Natural killer cell treated with Interleukin-12 subunit alpha and Interleukin-12 subunit beta and Interleukin-15 and Interleukin-18, amount 100 ng/mL, for 72 hours (primary cell): ENCODE measurements at regions not wholly inside any gene's neighbourhood (a gene's known extent, or its start where the extent isn't known, plus 50 kb on each side); places are given as distances from the start of the nearest gene placed in this dataset.
"Not testable (repeated sequence)": the region's sequence is repeated elsewhere in the genome, so short reads cannot be mapped to it uniquely, and the experiment has no call there.

Experiments
- ATAC-seq, 2 donors: fragments of 150-1000 bp; cut with Tn5 transposase in 1 of 2; sonication (Bioruptor Pico), chemical (Tn5 transposase) in 1 of 2; 2 replicates each; pipeline ENCODE4 v1.10.0; 2021
- DNase-seq: peaks from one replicate; pipeline ENCODE4 v3.0.0; 2022; ENCODE audit warnings: low spot score
- H3K27ac Mint-ChIP-seq, 2 donors: 1 replicate in 1 of 2; 2 replicates in 1 of 2; pipeline ENCODE4 v1.8.0; 2022; ENCODE audit warnings: mixed read lengths in 2 of 2, mild to moderate bottlenecking in 1 of 2, moderate library complexity in 1 of 2
- H3K27me3 Mint-ChIP-seq, 2 donors: 1 replicate in 1 of 2; 2 replicates in 1 of 2; pipeline ENCODE4 v1.8.0; 2022; ENCODE audit warnings: mixed read lengths in 2 of 2
- H3K36me3 Mint-ChIP-seq: one replicate; pipeline ENCODE4 v1.8.0; 2022; ENCODE audit warnings: mixed read lengths
- H3K4me1 Mint-ChIP-seq, 2 donors: 1 replicate in 1 of 2; 2 replicates in 1 of 2; pipeline ENCODE4 v1.8.0; 2022; ENCODE audit warnings: low read depth in 2 of 2, mixed read lengths in 2 of 2, mild to moderate bottlenecking in 1 of 2
- H3K4me3 Mint-ChIP-seq: one replicate; pipeline ENCODE4 v1.8.0; 2022; ENCODE audit warnings: mixed read lengths
- H3K9me3 Mint-ChIP-seq: 2 replicates; pipeline ENCODE4 v1.8.0; 2022; ENCODE audit warnings: mixed read lengths

DNA sequence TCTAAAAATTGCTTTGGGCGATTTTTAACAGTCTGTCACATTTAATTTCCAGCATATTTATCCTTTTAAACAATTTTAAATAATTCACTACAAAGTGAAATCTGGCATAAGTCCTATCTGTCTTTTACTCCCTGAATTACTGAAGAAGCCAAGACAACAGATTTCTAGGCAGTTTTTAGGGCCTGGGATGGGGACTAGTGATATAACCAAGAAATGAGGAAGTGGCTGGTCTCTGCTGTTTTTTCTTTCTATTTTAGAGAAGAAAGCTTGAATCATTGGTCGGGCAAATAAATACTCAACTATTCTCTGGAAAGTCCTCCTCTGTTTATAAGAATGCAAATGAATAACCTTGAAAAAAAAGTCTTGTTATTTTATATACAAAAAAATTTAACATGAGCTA lies 79.7 kb upstream of the SSBP2 start:
- H3K9me3 Mint-ChIP-seq, result no peaks in the 10 kb centered on the region
- no peak overlapping the region for H3K27ac Mint-ChIP-seq

DNA sequence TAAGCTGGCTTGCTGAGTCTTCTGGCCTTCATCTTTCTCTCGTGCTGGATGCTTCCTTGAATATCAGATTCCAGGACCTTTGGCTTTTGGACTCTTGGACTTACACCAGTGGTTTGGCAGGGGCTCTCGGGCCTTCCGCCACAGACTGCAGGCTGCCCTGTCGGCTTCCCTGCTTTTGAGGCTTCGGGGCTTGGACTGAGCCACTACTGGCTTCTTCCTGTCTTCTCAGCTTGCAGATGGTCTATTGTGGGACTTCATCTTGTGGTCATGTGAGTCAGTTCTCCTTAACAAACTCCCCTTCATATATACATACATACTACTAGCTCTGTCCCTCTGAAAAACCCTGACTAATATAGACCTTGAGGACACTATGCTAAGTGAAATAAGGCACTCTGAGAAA lies 78.3 kb upstream of the SSBP2 start:
- no peak for ATAC-seq
- Mint-ChIP-seq H3K36me3 (no peaks in the 10 kb centered on the region), H3K27ac (no peak overlapping the region), H3K27me3 (peaks cover 3 to 6% of the 10 kb centered on the region in 2 donors), H3K9me3 (no peaks in the 10 kb centered on the region), H3K4me3 (no peak overlapping the region), H3K4me1 (no peaks in the 10 kb centered on the region)
- DNase-seq, result no peak

More for the DNA sequence above, 79.7 kb upstream of the SSBP2 start:
- no peaks in the 10 kb centered on the region for H3K4me1 Mint-ChIP-seq
- H3K4me3 Mint-ChIP-seq, result no peak overlapping the region
- H3K36me3 Mint-ChIP-seq, result no peaks in the 10 kb centered on the region
- ATAC-seq (no peak), DNase-seq (no peak)
- peaks cover 3 to 9% of the 10 kb centered on the region in 2 donors for H3K27me3 Mint-ChIP-seq

GRCh38 chr5:81827500-81827899 lies 76.6 kb upstream of the SSBP2 start:
- Mint-ChIP-seq H3K27me3 (no peaks in the 10 kb centered on the region), H3K9me3 (no peaks in the 10 kb centered on the region), H3K36me3 (no peaks in the 10 kb centered on the region), H3K27ac (no peak overlapping the region), H3K4me3 (no peak overlapping the region), H3K4me1 (no peaks in the 10 kb centered on the region)
- no peak for ATAC-seq
- no peak for DNase-seq

GRCh38 chr5:81826128-81826527 lies 75.2 kb upstream of the SSBP2 start:
- ATAC-seq (no peak), DNase-seq (no peak)
- no peaks in the 10 kb centered on the region for H3K36me3 Mint-ChIP-seq
- H3K27ac Mint-ChIP-seq, result no peak overlapping the region
- H3K4me3 Mint-ChIP-seq, result no peak overlapping the region
- no peaks in the 10 kb centered on the region for H3K4me1 Mint-ChIP-seq
- H3K27me3 Mint-ChIP-seq, result no peaks in the 10 kb centered on the region
- no peaks in the 10 kb centered on the region for H3K9me3 Mint-ChIP-seq

GRCh38 chr5:81825237-81825636 lies 74.3 kb upstream of the SSBP2 start:
- Mint-ChIP-seq H3K27ac (no peak overlapping the region), H3K4me3 (no peak overlapping the region), H3K9me3 (no peaks in the 10 kb centered on the region), H3K36me3 (no peaks in the 10 kb centered on the region), H3K27me3 (no peaks in the 10 kb centered on the region), H3K4me1 (peaks cover 2 to 3% of the 10 kb centered on the region in 2 donors)
- ATAC-seq (no peak), DNase-seq (no peak)

GRCh38 chr5:81823736-81824135 lies 72.8 kb upstream of the SSBP2 start:
- H3K4me3 Mint-ChIP-seq, H3K36me3 Mint-ChIP-seq, DNase-seq, H3K27ac Mint-ChIP-seq, ATAC-seq, H3K9me3 Mint-ChIP-seq, H3K27me3 Mint-ChIP-seq: not testable (repeated sequence)
- peaks cover 10 to 18% of the 10 kb centered on the region in 2 donors for H3K4me1 Mint-ChIP-seq

- Mint-ChIP-seq H3K9me3 (no peaks in the 10 kb centered on the region), H3K27me3 (no peaks in the 10 kb centered on the region), H3K36me3 (no peaks in the 10 kb centered on the region), H3K27ac (peak overlapping the region in 1 of 2 donors; percentile 30), H3K4me3 (no peak overlapping the region), H3K4me1 (peaks cover 22 to 27% of the 10 kb centered on the region in 2 donors)
- no peak for ATAC-seq
- DNase-seq, result no peak
These were observed 70.0 kb upstream of the SSBP2 start for GRCh38 chr5:81820863-81821262.

DNA sequence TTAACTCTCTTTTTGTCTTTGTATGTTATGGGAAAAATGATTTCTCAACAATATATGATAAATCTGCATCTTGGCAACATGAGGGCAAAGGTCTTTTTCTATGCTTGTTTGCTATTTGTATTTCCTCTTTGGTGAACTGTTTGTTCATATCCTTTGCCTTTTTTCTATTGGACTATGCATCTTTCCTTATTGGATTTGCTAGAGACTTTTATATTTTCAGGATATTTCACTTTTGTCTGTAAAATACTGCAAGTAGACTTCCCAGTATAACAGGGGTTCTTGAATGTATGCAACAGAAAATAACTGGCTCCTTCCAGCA lies 69.4 kb upstream of the SSBP2 start:
- Mint-ChIP-seq H3K9me3 (no peaks in the 10 kb centered on the region), H3K27ac (peak overlapping the region in 1 of 2 donors; percentile 30)
- no peak for DNase-seq

GRCh38 chr5:81819556-81820317 lies 68.8 kb upstream of the SSBP2 start:
- Mint-ChIP-seq H3K9me3 (no peaks in the 10 kb centered on the region), H3K27me3 (peaks cover 0 to 2% of the 10 kb centered on the region in 2 donors), H3K4me1 (peaks cover 22 to 27% of the 10 kb centered on the region in 2 donors), H3K36me3 (no peaks in the 10 kb centered on the region), H3K27ac (peak overlapping the region in 1 of 2 donors; percentile 30), H3K4me3 (no peak overlapping the region)
- DNase-seq (no peak), ATAC-seq (no peak)

More for the DNA sequence above, 69.4 kb upstream of the SSBP2 start:
- Mint-ChIP-seq H3K4me1 (peaks cover 22 to 27% of the 10 kb centered on the region in 2 donors), H3K27me3 (no peaks in the 10 kb centered on the region), H3K36me3 (no peaks in the 10 kb centered on the region), H3K4me3 (no peak overlapping the region)
- no peak for ATAC-seq

GRCh38 chr5:81817980-81818379 lies 67.1 kb upstream of the SSBP2 start:
- Mint-ChIP-seq H3K4me3 (peak overlapping the region; percentile 13), H3K4me1 (peaks cover 22 to 27% of the 10 kb centered on the region in 2 donors), H3K36me3 (no peaks in the 10 kb centered on the region), H3K27me3 (peaks cover 6 to 18% of the 10 kb centered on the region in 2 donors), H3K27ac (peak overlapping the region in 1 of 2 donors; percentile 51), H3K9me3 (no peaks in the 10 kb centered on the region)
- ATAC-seq, result peak; percentile 36 to 44
- DNase-seq, result no peak

- no peak for DNase-seq
- peaks cover 6 to 18% of the 10 kb centered on the region in 2 donors for H3K27me3 Mint-ChIP-seq
- no peak overlapping the region for H3K4me3 Mint-ChIP-seq
- H3K9me3 Mint-ChIP-seq, result no peaks in the 10 kb centered on the region
- H3K4me1 Mint-ChIP-seq, result peaks cover 22 to 27% of the 10 kb centered on the region in 2 donors
- H3K36me3 Mint-ChIP-seq, result no peaks in the 10 kb centered on the region
- no peak for ATAC-seq
- H3K27ac Mint-ChIP-seq, result peak overlapping the region; percentile 31 to 51
These were observed 66.2 kb upstream of the SSBP2 start for GRCh38 chr5:81817086-81817485.

DNA sequence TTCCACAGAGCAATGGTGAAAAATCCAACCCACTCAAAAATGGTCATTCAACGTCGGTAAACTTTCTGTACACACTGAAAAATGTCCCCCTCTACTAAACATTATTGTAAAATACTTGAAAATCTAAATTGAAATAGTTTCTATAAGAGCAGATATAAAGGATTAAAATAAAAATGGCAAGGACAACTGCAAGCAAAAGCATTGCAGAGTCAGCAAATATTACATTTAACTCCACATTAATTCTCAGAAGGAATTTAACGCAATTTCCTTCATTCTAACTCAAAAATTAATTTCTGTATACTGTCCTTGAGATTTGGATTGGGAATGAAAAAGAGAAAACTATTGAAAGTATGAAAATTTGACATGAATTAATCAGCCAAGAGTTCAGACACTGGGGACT lies 64.4 kb upstream of the SSBP2 start:
- no peak for ATAC-seq
- H3K36me3 Mint-ChIP-seq, result no peaks in the 10 kb centered on the region

GRCh38 chr5:81808106-81808505 lies 57.2 kb upstream of the SSBP2 start:
- Mint-ChIP-seq H3K36me3 (peaks cover 6% of the 10 kb centered on the region), H3K27ac (no peak overlapping the region), H3K9me3 (peaks cover 5% of the 10 kb centered on the region), H3K4me3 (no peak overlapping the region), H3K4me1 (peaks cover 0 to 5% of the 10 kb centered on the region in 2 donors), H3K27me3 (peaks cover 5 to 12% of the 10 kb centered on the region in 2 donors)
- DNase-seq (no peak), ATAC-seq (no peak)

More for the DNA sequence above, 64.4 kb upstream of the SSBP2 start:
- H3K4me1 Mint-ChIP-seq, result peaks cover 21 to 25% of the 10 kb centered on the region in 2 donors
- H3K4me3 Mint-ChIP-seq, result no peak overlapping the region
- H3K9me3 Mint-ChIP-seq, result no peaks in the 10 kb centered on the region
- DNase-seq, result no peak
- H3K27ac Mint-ChIP-seq, result no peak overlapping the region
- H3K27me3 Mint-ChIP-seq, result peaks cover 6 to 18% of the 10 kb centered on the region in 2 donors

GRCh38 chr5:81805086-81805485 lies 54.2 kb upstream of the SSBP2 start:
- no peak overlapping the region for H3K4me3 Mint-ChIP-seq
- no peak for ATAC-seq
- H3K9me3 Mint-ChIP-seq, result peaks cover 5% of the 10 kb centered on the region
- DNase-seq, result no peak
- peaks cover 0 to 5% of the 10 kb centered on the region in 2 donors for H3K4me1 Mint-ChIP-seq
- H3K27ac Mint-ChIP-seq, result no peak overlapping the region
- H3K27me3 Mint-ChIP-seq, result peaks cover 5 to 12% of the 10 kb centered on the region in 2 donors
- peaks cover 6% of the 10 kb centered on the region for H3K36me3 Mint-ChIP-seq
